Stimulated activated CD4-positive, alpha-beta T cell treated with anti-CD3 and anti-CD28 coated beads, TNF-alpha, amount 100 ng/mL, for 1 hour (primary cell): ENCODE measurements at regions not wholly inside any gene's neighbourhood (a gene's known extent, or its start where the extent isn't known, plus 50 kb on each side); places are given as distances from the start of the nearest gene placed in this dataset.
"Not testable (repeated sequence)": the region's sequence is repeated elsewhere in the genome, so short reads cannot be mapped to it uniquely, and the experiment has no call there.

ENCODE experiments used
- DNase-seq, 3 donors: peaks; one replicate each; pipeline ENCODE4 v3.0.0-alpha.2; 2020; ENCODE audit warnings: low read depth in 3 of 3, low spot score in 1 of 3

GRCh38 chr6:144753023-144753705 lies 468.0 kb downstream of the UTRN start:
- DNase-seq: no peak

DNA sequence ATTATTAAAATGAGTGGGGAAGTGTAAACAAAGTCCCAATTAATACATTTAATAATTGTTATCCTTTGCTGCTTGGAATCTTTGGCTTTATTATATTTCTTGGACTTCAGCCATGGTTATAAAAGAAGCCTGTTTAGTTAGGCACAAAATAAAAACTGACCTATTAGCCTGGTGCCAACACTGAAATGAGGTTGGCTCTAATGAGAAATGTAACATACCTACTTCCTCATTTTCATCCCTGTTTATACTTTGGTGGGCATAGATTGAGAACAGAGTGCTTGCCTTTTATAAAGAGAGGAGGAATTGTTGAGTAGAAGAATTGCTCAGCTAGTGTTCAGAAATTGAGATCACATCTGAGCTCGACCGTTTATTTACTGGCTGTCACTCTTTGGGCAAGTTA lies 471.3 kb downstream of the UTRN start:
- DNase-seq: no peak

DNA sequence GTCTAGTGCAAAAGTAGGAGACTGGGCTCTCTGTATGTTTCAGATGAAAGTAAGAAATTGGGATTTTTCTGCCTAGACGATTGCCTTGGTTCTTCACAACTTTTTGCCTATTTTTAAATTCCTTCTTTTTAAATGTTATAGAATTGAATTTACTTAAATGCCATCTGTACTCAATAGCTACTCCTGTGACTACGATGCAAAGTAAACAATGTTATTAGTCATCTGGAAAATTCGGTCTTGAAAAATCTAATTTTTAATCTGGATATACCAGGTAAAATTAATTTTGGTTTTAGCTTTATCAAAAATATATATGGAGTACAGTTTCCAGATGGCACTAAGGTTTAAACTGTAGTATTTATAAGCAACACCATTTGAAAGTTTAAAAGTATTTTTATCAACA lies 472.2 kb downstream of the UTRN start:
- no peak for DNase-seq

DNA sequence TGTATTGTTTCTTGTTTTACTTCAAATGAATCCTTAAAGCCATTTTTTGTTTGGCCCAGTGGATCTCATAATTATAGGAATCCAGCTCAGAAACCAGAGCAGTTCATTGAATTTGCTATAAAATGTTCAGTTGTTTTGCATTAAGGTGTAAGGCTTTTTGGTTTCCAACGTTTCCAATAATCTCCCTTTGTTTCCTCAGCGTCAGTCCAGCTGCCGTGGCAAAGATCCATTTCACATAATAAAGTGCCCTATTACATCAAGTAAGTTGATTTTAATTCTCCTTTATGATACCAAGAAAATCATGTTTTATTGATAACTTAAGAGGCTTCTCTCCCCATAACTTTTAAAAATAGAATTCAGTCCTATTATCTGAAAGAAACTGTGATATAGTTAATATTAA lies 472.6 kb downstream of the UTRN start:
- DNase-seq: no peak

DNA sequence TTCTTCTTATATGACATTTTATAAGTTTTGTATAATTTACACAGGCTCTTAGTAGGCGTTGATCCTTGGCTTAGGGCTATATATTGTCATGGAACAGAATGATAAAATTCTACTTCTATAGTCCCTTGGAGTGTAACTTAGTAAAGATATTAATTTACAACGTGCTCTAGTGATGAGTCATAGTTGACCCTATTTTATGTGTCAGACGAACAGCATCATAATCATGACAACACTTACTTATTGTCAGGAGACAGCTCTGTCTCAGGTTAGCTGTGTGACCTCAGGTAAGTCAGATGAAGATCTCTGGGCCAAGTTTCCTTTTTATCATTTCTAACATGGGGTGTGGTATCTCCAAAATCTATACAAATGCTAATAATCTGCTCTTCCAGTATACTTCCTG lies 473.5 kb downstream of the UTRN start:
- DNase-seq: no peak

- no peak for DNase-seq
Observed at GRCh38 chr6:144762469-144762868, 477.3 kb downstream of the UTRN start.

DNA sequence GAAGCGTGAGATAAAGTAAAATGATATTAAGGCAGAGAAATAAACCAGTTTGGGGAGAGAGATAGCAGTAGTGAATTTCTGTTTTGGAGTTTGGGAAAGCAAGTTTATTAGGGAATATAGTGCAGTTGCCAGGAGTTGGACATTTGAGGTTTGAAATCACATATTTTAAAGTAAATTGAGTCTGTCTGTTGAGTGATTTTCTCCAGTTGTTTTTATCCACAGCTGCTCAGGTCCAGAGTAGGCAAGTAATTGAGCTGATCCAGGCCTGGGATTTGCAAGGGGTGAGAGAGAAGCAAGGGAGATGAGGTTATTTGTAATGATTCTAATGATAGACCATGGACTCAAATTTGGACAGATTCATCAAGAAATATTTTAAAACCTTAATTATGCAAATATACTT lies 481.9 kb downstream of the UTRN start:
- no peak for DNase-seq

GRCh38 chr6:144768551-144769075 lies 483.5 kb downstream of the UTRN start:
- no peak for DNase-seq

GRCh38 chr6:144769142-144769541 lies 484.0 kb downstream of the UTRN start:
- no peak for DNase-seq

DNA sequence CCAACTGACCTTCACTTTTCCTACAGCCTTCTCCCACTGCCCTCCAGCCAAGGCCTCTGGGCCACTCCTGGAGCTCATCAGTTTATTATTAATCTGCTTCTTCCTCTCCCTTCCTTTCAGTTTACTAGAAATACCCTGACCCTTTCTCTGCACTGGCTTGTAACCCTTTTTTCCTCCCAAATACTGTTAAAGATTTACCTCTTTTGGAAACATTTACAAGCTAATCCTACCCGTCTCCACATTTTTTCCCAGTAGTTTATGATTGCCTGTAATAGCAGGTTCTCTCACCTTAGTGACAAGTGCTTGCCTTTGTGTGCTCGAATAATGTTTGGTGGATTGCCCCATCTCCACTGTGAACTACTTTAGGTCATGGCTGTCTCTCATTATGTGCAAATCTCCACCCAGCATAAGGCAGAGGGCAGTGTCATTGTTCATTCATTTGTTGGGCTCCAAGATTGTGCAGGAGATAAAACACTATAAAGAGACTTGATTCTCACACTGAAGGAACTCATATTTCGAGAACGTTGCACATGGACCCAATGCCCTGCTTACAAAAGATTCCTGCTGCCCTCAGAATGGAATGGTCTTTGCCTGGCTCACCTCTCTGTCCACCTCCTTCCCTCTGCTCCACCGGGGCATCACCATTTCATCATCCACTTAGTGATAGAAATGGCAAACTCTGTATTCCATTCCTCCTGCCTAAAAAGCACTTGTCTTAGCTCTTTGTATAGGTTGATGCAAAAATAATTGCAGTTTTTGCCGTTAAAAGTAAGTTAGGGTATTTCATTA lies 491.1 kb downstream of the UTRN start:
- DNase-seq: no peak

- DNase-seq: no peak
Observed at GRCh38 chr6:144777249-144777648, 492.1 kb downstream of the UTRN start.

GRCh38 chr6:144778056-144778455 lies 492.9 kb downstream of the UTRN start:
- no peak for DNase-seq

DNA sequence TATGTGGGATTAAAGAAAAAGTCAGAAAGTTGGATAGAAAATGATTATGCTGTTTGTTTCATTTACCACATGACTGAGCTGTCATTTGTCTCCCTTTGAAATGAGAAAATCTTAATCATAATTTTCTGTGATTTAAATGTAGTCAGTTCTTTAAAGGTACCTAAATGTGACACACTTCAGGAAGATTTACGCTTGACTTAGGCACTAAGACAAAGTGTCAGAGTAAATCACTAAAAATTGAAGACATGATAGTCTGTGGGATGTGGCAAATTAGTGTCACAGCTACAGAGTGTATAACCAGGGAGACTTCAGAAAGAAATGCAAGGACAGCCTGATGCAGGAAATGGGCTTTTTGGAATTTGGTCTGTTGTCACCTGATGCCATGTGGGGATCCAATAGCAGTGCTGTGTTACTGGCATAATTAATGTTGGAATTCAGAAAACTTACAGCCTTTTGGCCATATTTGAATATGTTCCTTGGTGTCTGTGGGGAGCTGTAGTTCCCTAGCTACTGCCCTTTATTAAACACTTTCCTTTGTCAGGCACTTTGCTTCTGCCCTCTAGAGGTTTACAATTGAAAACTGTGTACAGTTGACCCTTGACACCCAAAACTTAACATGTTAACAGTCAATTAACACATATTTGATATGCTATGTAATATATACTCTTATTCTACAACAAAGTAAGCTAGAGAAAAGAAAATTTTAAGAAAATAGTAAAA lies 493.8 kb downstream of the UTRN start:
- DNase-seq: no peak

GRCh38 chr6:144781836-144782235 lies 496.7 kb downstream of the UTRN start:
- DNase-seq: no peak

- no peak for DNase-seq
Observed at GRCh38 chr6:144782634-144783033, 497.5 kb downstream of the UTRN start.

- DNase-seq: no peak
Observed at GRCh38 chr6:144785056-144785455, 499.9 kb downstream of the UTRN start.

GRCh38 chr6:144786825-144787224 lies 501.7 kb downstream of the UTRN start:
- no peak for DNase-seq

- no peak for DNase-seq
Observed at GRCh38 chr6:144793744-144794143, 508.6 kb downstream of the UTRN start.

GRCh38 chr6:144795022-144795421 lies 509.9 kb downstream of the UTRN start:
- not testable (repeated sequence) for DNase-seq

DNA sequence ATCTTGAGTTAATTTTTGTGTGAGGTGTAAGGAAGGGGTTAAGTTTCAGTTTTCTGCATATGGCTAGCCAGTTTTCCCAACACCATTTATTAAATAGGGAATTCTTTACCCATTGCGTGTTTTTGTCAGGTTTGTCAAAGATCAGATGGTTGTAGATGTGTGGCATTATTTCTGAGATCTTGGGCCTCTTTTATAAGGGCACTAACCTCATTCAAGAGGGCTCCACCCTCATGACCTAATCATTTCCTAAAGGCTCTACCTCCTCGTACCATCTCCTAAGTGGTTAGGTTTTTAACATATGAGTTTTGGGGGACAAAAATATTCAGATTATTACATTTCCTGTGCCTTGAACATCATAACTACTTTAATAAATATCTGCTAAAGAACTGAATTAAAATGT lies 510.9 kb downstream of the UTRN start:
- no peak for DNase-seq

DNA sequence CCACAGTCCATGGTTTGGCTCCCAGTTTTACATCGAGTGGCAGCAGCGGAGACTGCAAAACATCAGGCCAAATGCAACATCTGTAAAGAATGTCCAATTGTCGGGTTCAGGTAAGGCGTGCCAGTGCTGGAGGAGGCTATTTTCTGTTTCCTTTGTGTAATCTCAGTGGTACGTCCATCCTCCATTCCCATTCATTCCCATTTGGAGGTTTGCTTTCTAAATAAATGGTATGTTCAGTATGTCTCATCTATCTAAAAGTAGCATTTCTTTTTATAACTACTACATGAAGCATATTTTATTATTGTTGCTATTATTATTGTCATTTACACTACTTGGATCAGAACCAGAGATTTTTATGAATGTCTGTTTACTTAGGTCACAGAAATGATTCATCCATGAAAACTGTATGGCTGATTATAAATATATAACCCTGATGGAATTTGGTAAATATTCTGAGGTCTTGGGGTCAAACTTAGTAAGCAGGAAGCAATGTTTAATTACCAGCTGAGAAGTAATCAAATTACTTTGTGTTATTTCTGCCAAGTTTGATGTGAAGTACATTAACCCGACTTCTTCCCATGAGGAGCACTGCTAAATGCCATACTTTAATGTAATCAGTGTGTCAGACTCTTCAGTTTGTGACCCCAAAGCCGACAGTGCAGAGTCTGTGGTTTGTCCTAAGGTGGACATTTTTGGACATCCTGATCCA lies 512.9 kb downstream of the UTRN start:
- no peak for DNase-seq
